Loucy (cell line): ENCODE measurements at regions not wholly inside any gene's neighbourhood (a gene's known extent, or its start where the extent isn't known, plus 50 kb on each side); places are given as distances from the start of the nearest gene placed in this dataset.
A peak's percentile ranks its signal among the peaks of the same experiment; 100 is the strongest.
"Not testable (repeated sequence)": the region's sequence is repeated elsewhere in the genome, so short reads cannot be mapped to it uniquely, and the experiment has no call there.

ENCODE experiments used
- H2AFZ ChIP-seq: fragments of 200-600 bp; sonication (generic); 2 replicates; pipeline ENCODE4 v1.6.0; 2016; ENCODE audit warnings: antibody characterized with exemption, mild to moderate bottlenecking, low read length, moderate library complexity
- H3F3A ChIP-seq: fragments of 200-600 bp; 2 replicates; pipeline ENCODE4 v1.6.0; 2016; ENCODE audit warnings: antibody characterized with exemption, low read depth, mild to moderate bottlenecking
- H3K27me3 ChIP-seq: fragments of 200-600 bp; sonication (generic); 2 replicates; pipeline ENCODE4 v1.6.1; 2014; ENCODE audit warnings: low read length, mild to moderate bottlenecking; ENCODE audit not compliant: insufficient read depth, poor library complexity, severe bottlenecking
- H3K36me3 ChIP-seq: fragments of 200-600 bp; sonication (generic); 2 replicates; pipeline ENCODE4 v1.6.1; 2016; ENCODE audit warnings: low read length; ENCODE audit not compliant: insufficient read depth
- H3K4me1 ChIP-seq: fragments of 200-600 bp; sonication (generic); 2 replicates; pipeline ENCODE4 v1.5.1; 2014; ENCODE audit warnings: low read length, mild to moderate bottlenecking; ENCODE audit not compliant: insufficient read depth, poor library complexity, severe bottlenecking
- H3K4me2 ChIP-seq: fragments of 200-600 bp; sonication (generic); 2 replicates; pipeline ENCODE4 v1.6.0; 2014; ENCODE audit warnings: antibody characterized with exemption, low read length, low read depth, mild to moderate bottlenecking; ENCODE audit not compliant: poor library complexity, severe bottlenecking
- H3K4me3 ChIP-seq: fragments of 200-600 bp; sonication (generic); 2 replicates; pipeline ENCODE4 v1.5.1; 2014; ENCODE audit warnings: low read length, mild to moderate bottlenecking, mixed read lengths; ENCODE audit not compliant: poor library complexity, severe bottlenecking
- H3K79me2 ChIP-seq: fragments of 200-600 bp; sonication (generic); 2 replicates; pipeline ENCODE4 v1.6.1; 2014; ENCODE audit warnings: low read length; ENCODE audit not compliant: insufficient read depth
- H3K9ac ChIP-seq: fragments of 200-600 bp; sonication (generic); 2 replicates; pipeline ENCODE4 v1.6.0; 2014; ENCODE audit warnings: mild to moderate bottlenecking, low read depth, low read length, moderate library complexity; ENCODE audit not compliant: poor library complexity, severe bottlenecking
- H3K9me2 ChIP-seq: fragments of 200-600 bp; sonication (generic); replicated peaks from 2 replicates; pipeline ENCODE4 v1.6.1; 2016; ENCODE audit warnings: low read depth, low read length, mixed read lengths
- H3K9me3 ChIP-seq: fragments of 200-600 bp; sonication (generic); 2 replicates; pipeline ENCODE4 v1.6.1; 2014; ENCODE audit warnings: mild to moderate bottlenecking, antibody characterized with exemption, low read length, low read depth; ENCODE audit not compliant: insufficient read depth
- H4K20me1 ChIP-seq: fragments of 200-600 bp; sonication (generic); 2 replicates; pipeline ENCODE4 v1.6.0; 2014; ENCODE audit warnings: antibody characterized with exemption, low read length, mild to moderate bottlenecking; ENCODE audit not compliant: insufficient read depth, poor library complexity, severe bottlenecking
- EZH2phosphoT487 ChIP-seq: fragments of 200-600 bp; IDR thresholded peaks from 2 replicates; pipeline ENCODE4 v1.6.1; 2018; ENCODE audit warnings: antibody characterized with exemption, mild to moderate bottlenecking, moderate library complexity, borderline replicate concordance
- TF ChIP-seq, protein P1 (sequence below): fragments of 200-600 bp; sonication (generic); conservative IDR thresholded peaks from 2 replicates; pipeline ENCODE4 v1.5.1; 2014; ENCODE audit warnings: mild to moderate bottlenecking, antibody characterized with exemption, low read length

DNA sequence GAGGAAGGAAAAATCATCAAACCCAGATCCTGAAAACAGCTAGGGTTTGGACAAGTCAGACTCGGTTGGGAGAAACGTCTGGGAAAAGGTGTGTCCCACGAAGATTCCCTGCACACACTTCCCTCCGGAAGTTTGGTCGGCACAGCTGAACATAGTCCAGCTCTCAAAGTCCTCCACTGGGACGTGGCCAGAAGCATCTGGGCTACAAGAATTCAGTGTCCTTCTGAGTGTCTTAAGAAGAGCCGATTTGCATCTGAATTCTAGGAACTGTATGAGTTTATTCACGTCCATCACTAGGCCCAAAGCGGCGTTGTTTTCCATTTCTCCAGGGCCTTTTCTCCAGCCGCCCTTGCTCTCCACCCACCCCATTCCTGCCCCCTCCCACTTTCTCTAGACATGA, 109.1 kb downstream of the C17orf67 start:
- Histone ChIP-seq H3K9ac (no peak overlapping the region), H3K4me1 (peaks cover 9% of the 10 kb centered on the region), H3K79me2 (no peaks in the 10 kb centered on the region), H3K27me3 (no peaks in the 10 kb centered on the region), H4K20me1 (no peaks in the 10 kb centered on the region), H3F3A (no peaks in the 10 kb centered on the region), H3K9me3 (no peaks in the 10 kb centered on the region), H3K4me3 (no peak overlapping the region), H3K36me3 (no peaks in the 10 kb centered on the region), H3K4me2 (no peak overlapping the region), H2AFZ (no peak overlapping the region), H3K9me2 (no peaks in the 10 kb centered on the region)
- TF ChIP-seq, protein P1, sequence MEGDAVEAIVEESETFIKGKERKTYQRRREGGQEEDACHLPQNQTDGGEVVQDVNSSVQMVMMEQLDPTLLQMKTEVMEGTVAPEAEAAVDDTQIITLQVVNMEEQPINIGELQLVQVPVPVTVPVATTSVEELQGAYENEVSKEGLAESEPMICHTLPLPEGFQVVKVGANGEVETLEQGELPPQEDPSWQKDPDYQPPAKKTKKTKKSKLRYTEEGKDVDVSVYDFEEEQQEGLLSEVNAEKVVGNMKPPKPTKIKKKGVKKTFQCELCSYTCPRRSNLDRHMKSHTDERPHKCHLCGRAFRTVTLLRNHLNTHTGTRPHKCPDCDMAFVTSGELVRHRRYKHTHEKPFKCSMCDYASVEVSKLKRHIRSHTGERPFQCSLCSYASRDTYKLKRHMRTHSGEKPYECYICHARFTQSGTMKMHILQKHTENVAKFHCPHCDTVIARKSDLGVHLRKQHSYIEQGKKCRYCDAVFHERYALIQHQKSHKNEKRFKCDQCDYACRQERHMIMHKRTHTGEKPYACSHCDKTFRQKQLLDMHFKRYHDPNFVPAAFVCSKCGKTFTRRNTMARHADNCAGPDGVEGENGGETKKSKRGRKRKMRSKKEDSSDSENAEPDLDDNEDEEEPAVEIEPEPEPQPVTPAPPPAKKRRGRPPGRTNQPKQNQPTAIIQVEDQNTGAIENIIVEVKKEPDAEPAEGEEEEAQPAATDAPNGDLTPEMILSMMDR: no peak
- TF ChIP-seq EZH2phosphoT487: no peak

DNA sequence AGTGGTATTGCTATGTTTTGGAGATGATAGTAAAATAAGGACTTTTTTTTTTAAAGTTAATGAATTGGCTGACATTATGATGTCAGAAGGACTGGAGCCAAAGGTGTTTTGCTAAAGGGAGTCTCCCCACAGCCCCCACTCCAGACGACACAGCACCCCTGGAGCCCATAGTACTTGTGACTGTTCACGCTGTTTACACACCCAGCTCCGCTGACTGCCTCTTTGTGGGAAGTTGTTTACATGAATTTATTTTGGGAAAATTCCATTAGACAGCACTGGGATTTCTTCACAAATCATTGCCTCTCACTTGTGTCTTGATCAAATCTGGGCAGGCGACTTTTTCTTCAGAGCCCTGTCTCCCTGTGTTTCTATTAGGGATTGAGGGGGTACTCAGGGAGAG, 108.6 kb downstream of the C17orf67 start:
- no peak for TF ChIP-seq EZH2phosphoT487
- TF ChIP-seq, protein P1: no peak
- peaks cover 11% of the 10 kb centered on the region for H3K4me1 ChIP-seq
- H3K36me3 ChIP-seq: no peaks in the 10 kb centered on the region
- H3K4me3 ChIP-seq: no peak overlapping the region
- no peak overlapping the region for H3K9ac ChIP-seq
- H3F3A ChIP-seq: no peaks in the 10 kb centered on the region
- no peaks in the 10 kb centered on the region for H4K20me1 ChIP-seq
- H2AFZ ChIP-seq: no peak overlapping the region
- H3K9me2 ChIP-seq: no peaks in the 10 kb centered on the region
- H3K79me2 ChIP-seq: no peaks in the 10 kb centered on the region
- H3K27me3 ChIP-seq: no peaks in the 10 kb centered on the region
- no peaks in the 10 kb centered on the region for H3K9me3 ChIP-seq
- no peak overlapping the region for H3K4me2 ChIP-seq

DNA sequence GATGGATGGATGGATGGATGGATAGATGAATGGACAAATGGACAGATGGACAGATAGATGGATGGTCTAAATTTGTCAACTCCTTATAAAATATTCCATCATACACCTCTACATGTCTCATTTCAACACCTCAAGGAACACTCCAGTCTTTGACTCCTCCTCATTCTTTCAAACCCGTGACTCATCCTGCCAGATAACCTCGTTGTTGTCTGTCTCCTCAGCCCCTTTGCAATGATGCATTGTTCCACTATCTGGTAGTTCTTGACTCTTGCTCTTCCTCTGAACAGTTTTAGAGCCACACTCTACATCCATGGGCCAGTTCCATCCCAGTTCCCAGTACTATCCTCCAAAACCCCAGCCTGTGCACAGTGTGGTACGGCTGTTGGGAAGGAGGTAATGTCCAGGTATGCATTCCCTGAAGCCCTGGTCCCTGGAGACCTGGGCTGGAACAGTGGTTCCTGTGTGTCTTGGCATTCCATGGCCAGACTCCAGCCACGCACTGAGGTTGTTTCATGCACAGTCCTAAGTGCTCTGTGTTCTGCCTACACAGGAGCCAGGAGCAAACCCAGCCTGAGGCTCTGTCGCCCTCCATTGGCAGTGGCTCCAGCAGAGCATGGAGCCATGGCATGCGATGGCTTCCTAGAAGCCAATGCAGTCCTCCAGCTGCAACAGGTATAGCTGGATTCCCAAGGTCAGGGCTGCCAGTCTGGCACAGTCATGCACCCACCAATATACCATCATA, 105.7 kb downstream of the C17orf67 start:
- no peaks in the 10 kb centered on the region for H3K36me3 ChIP-seq
- no peaks in the 10 kb centered on the region for H3K9me2 ChIP-seq
- no peak overlapping the region for H3K4me2 ChIP-seq
- no peaks in the 10 kb centered on the region for H3K79me2 ChIP-seq
- H3K4me3 ChIP-seq: no peak overlapping the region
- H4K20me1 ChIP-seq: no peaks in the 10 kb centered on the region
- no peak for TF ChIP-seq EZH2phosphoT487
- TF ChIP-seq, protein P1: peak; percentile 24
- H3K9ac ChIP-seq: no peak overlapping the region
- no peaks in the 10 kb centered on the region for H3K9me3 ChIP-seq
- H2AFZ ChIP-seq: no peak overlapping the region
- no peaks in the 10 kb centered on the region for H3K27me3 ChIP-seq
- peaks cover 3% of the 10 kb centered on the region for H3K4me1 ChIP-seq
- H3F3A ChIP-seq: no peaks in the 10 kb centered on the region

- H3K9ac ChIP-seq, H3K9me2 ChIP-seq, H3F3A ChIP-seq, H3K79me2 ChIP-seq, H3K4me2 ChIP-seq, H3K27me3 ChIP-seq, H4K20me1 ChIP-seq, H3K36me3 ChIP-seq, H3K4me1 ChIP-seq, H3K4me3 ChIP-seq, H2AFZ ChIP-seq, H3K9me3 ChIP-seq: not testable (repeated sequence)
These were observed 102.6 kb downstream of the C17orf67 start for GRCh38 chr17:56731096-56731495.
